Transverse colon (tissue), 4 donors: ENCODE measurements at regions not wholly inside any gene's neighbourhood (a gene's known extent, or its start where the extent isn't known, plus 50 kb on each side); places are given as distances from the start of the nearest gene placed in this dataset.
"Not testable (repeated sequence)": the region's sequence is repeated elsewhere in the genome, so short reads cannot be mapped to it uniquely, and the experiment has no call there.

Experiments
- DNase-seq: peaks from one replicate; pipeline ENCODE4 v3.0.0-alpha.2; 2019
- H3K27ac ChIP-seq, 4 donors: fragments of 200-600 bp; sonication (generic); 2 replicates each; pipeline ENCODE4 v1.5.1; 2016 to 2018; ENCODE audit warnings: inconsistent platforms in 4 of 4
- H3K27me3 ChIP-seq: fragments of 200-600 bp; sonication (generic); 2 replicates; pipeline ENCODE4 v1.5.1; 2017; ENCODE audit warnings: inconsistent platforms
- H3K36me3 ChIP-seq, 4 donors: fragments of 200-600 bp; sonication (generic); 2 replicates each; pipeline ENCODE4 v1.5.1; 2017 to 2019; ENCODE audit warnings: inconsistent platforms in 4 of 4
- H3K4me1 ChIP-seq, 4 donors: fragments of 200-600 bp; sonication (generic); 2 replicates each; pipeline ENCODE4 v1.5.1; 2017 to 2020; ENCODE audit warnings: inconsistent platforms in 4 of 4
- H3K4me3 ChIP-seq, 4 donors: fragments of 200-600 bp; sonication (generic); 1 replicate in 1 of 4; 2 replicates in 3 of 4; pipeline versions ENCODE4 v1.5.1 to v1.6.1; 2017 to 2019; ENCODE audit warnings: inconsistent platforms in 4 of 4
- H3K9me3 ChIP-seq, 2 donors: fragments of 200-600 bp; sonication (generic); 2 replicates each; pipeline ENCODE4 v1.5.1; 2017 to 2019; ENCODE audit warnings: inconsistent platforms in 2 of 2
- CTCF ChIP-seq, 5 experiments: fragments of 200-600 bp in 3 of 5; fragments of 450-650 bp in 2 of 5; sonication (generic) in 3 of 5; IDR thresholded peaks; 1 replicate in 2 of 5; 2 replicates in 3 of 5; pipeline ENCODE4 v1.5.1; 2016 to 2017; ENCODE audit warnings: antibody characterized with exemption in 5 of 5, inconsistent platforms in 3 of 5, mild to moderate bottlenecking in 2 of 5, moderate library complexity in 1 of 5
- EP300 ChIP-seq: sonication (generic); formaldehyde crosslinking; IDR thresholded peaks from one replicate; pipeline ENCODE4 v1.6.1; 2017; ENCODE audit warnings: antibody characterized with exemption, low read depth
- POLR2A ChIP-seq: fragments of 450-650 bp; IDR thresholded peaks from one replicate; pipeline ENCODE4 v1.6.1; 2016; ENCODE audit warnings: antibody characterized with exemption, mild to moderate bottlenecking, moderate library complexity
- POLR2AphosphoS5 ChIP-seq, 3 donors: sonication (generic); formaldehyde crosslinking; IDR thresholded peaks; one replicate each; pipeline ENCODE4 v1.6.1; 2016; ENCODE audit warnings: antibody characterized with exemption in 3 of 3
- WGBS, 2 donors: methylation state at CpG; one replicate each; pipeline ENCODE4 v1.1.5; 2018; ENCODE audit warnings: low coverage in 1 of 2; 5-methylcytosine and 5-hydroxymethylcytosine counted together
- in situ Hi-C, 4 donors: fragments of 200-750 bp; cut with MboI; loops; one replicate each; pipeline versions ENCODE4 v1.15.0 to v1.15.1; 2017; ENCODE audit warnings: low sequenced_read_pairs in 3 of 4, low pct_ligation_motif_present in 1 of 4, low pct_unique_long_range_greater_than_20kb in 1 of 4
- intact Hi-C: fragments of 100-400 bp; cut with DNase I; formaldehyde crosslinking; loops from one replicate; pipeline ENCODE4 v1.15.1; 2023; ENCODE audit warnings: low total_unique reads

- no peak overlapping the region for H3K4me3 ChIP-seq
- TF ChIP-seq EP300 = no peak
- no peak for TF ChIP-seq POLR2AphosphoS5 (IDR thresholded peaks at IDR 0.05)
- no peak for TF ChIP-seq CTCF (IDR thresholded peaks at IDR 0.05)
- TF ChIP-seq POLR2A = no peak
- in situ Hi-C loops (no loop called here), intact Hi-C loops (no loop called here)
- no peaks in the 10 kb centered on the region for H3K9me3 ChIP-seq
- 83% methylated on average over 20 of the region's 20 CpGs; no CpG with 5 or more reads in 1 of the 2 donors for WGBS, 2 donors
- no peak overlapping the region for H3K27ac ChIP-seq
- no peaks in the 10 kb centered on the region for H3K27me3 ChIP-seq
- peak; percentile 2 for DNase-seq
- H3K4me1 ChIP-seq = no peaks in the 10 kb centered on the region
- no peaks in the 10 kb centered on the region for H3K36me3 ChIP-seq
Observed at GRCh38 chr9:61670616-61671015, 480.8 kb downstream of the SPATA31A7 start.

- peak; percentile 2 for DNase-seq
- no peaks in the 10 kb centered on the region for H3K4me1 ChIP-seq
- TF ChIP-seq POLR2AphosphoS5 (IDR thresholded peaks at IDR 0.05) (no peak), EP300 (no peak), POLR2A (no peak), CTCF (IDR thresholded peaks at IDR 0.05) (no peak)
- no peaks in the 10 kb centered on the region for H3K36me3 ChIP-seq
- in situ Hi-C loops (no loop called here), intact Hi-C loops (no loop called here)
- no peak overlapping the region for H3K4me3 ChIP-seq
- WGBS, 2 donors = 86% methylated on average over 37 of the region's 46 CpGs; no CpG with 5 or more reads in 1 of the 2 donors
- H3K27ac ChIP-seq = no peak overlapping the region
- H3K27me3 ChIP-seq = no peaks in the 10 kb centered on the region
- no peaks in the 10 kb centered on the region for H3K9me3 ChIP-seq
Observed at GRCh38 chr9:61671276-61671973, 481.6 kb downstream of the SPATA31A7 start.

- DNase-seq = peak; percentile 2
- 84% methylated on average over 22 of the region's 22 CpGs; no CpG with 5 or more reads in 1 of the 2 donors for WGBS, 2 donors
Observed at GRCh38 chr9:61672107-61672541, 482.3 kb downstream of the SPATA31A7 start.

GRCh38 chr9:61672645-61673167, 482.9 kb downstream of the SPATA31A7 start:
- H3K27ac ChIP-seq, intact Hi-C loops, H3K4me1 ChIP-seq, H3K9me3 ChIP-seq, H3K36me3 ChIP-seq, H3K27me3 ChIP-seq, in situ Hi-C loops, H3K4me3 ChIP-seq: not testable (repeated sequence)
- WGBS, 2 donors = 79% methylated on average over 16 of the region's 16 CpGs; no CpG with 5 or more reads in 1 of the 2 donors
- DNase-seq = peak; percentile 1

More at GRCh38 chr9:61672107-61672541, 482.3 kb downstream of the SPATA31A7 start:
- H3K27me3 ChIP-seq, H3K36me3 ChIP-seq, H3K4me1 ChIP-seq, in situ Hi-C loops, H3K9me3 ChIP-seq, H3K27ac ChIP-seq, intact Hi-C loops, H3K4me3 ChIP-seq: not testable (repeated sequence)

GRCh38 chr9:61673247-61673646, 483.4 kb downstream of the SPATA31A7 start:
- no peak overlapping the region for H3K4me3 ChIP-seq
- no peaks in the 10 kb centered on the region for H3K4me1 ChIP-seq
- DNase-seq = no peak
- 87% methylated on average over 13 of the region's 13 CpGs; no CpG with 5 or more reads in 1 of the 2 donors for WGBS, 2 donors
- no peak for TF ChIP-seq POLR2AphosphoS5 (IDR thresholded peaks at IDR 0.05)
- in situ Hi-C loops = no loop called here
- no peak overlapping the region for H3K27ac ChIP-seq
- H3K27me3 ChIP-seq = no peaks in the 10 kb centered on the region
- no peaks in the 10 kb centered on the region for H3K36me3 ChIP-seq
- no peaks in the 10 kb centered on the region for H3K9me3 ChIP-seq
- intact Hi-C loops = no loop called here
